Islet of Langerhans (tissue), 1 donor: ENCODE measurements at regions not wholly inside any gene's neighbourhood (a gene's known extent, or its start where the extent isn't known, plus 50 kb on each side); places are given as distances from the start of the nearest gene placed in this dataset.
"Not testable (repeated sequence)": the region's sequence is repeated elsewhere in the genome, so short reads cannot be mapped to it uniquely, and the experiment has no call there.

Experiments used
- FAIRE-seq: peaks from one replicate; lab custom pipeline; 2011; peaks lifted over from hg19 to GRCh38; lab: Jason Lieb, UNC

DNA sequence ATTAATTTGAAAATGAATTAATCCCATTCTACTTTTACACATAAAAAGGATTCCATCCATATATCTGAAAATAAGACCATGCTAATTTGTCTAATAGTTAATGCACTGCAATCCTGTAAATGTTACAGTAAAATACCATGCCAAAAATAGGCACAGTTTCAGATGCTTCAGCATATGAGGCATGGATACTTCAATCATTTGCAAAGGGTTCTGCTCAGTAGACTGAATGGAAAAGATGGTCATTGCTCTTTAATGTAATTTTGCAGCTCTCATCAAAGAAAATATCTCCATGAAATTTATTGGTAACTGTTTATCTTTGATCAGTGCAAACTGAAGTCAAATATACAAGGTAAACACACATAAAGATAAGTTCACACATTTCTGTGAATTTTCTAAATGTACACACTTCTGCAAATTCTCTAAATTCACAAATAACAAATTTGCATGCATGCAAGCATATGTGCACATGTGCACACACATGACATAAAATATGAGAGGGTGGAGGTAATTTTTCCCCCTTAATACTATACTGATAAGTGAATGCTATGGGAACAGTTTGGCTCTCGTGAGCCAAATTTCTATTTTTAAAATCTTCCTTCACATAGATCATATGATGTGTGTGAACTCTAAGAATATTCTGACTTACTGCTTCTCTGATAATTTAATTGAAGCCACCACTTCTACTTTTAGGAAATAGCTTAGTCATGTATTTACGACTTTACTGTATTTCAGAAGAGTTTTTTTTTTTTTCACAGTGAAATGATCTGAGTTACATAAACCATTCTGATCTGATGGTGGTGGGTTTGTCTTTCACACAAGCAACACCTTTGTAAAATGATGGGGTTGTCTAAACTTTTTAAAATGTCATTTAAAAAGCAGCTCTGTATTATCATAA, 996.8 kb upstream of the CITED2 start:
- FAIRE-seq, result no peak

DNA sequence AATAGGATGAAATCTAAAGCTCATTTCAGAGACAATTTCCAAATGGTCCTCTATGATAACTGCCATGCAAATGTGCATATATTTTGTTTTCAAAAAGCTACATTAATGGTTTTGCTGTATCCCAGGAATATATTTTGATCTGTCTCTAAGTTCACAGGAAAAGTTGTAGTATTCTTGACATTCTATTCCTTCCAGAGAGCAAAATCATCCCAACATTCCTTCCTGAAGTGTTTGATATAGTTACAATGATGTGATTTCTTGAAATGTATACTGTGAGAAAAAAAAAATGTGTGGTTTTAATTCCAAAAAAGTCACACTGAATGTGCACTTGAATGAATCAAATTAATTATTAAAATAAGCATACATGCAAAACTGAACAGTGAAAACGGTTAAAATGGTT, 996.0 kb upstream of the CITED2 start:
- no peak for FAIRE-seq

DNA sequence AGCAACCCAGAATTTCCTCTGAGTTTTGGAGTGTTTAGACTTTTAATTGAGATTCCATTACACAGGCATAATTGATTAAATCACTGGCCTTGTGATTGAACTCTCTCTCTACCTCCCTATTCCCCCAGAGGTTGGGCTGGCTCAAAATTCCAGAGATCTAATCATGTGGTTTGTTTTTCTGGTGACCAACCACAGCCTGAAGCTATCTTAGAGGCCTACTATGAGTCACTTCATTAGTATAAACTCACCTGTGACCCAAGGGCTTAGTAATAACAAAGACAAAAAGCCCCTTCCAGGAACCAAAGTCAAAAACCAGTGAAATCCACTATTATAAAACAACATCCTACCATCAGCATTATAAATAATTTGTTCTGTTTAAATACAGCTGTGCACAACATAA, 992.5 kb upstream of the CITED2 start:
- no peak for FAIRE-seq

DNA sequence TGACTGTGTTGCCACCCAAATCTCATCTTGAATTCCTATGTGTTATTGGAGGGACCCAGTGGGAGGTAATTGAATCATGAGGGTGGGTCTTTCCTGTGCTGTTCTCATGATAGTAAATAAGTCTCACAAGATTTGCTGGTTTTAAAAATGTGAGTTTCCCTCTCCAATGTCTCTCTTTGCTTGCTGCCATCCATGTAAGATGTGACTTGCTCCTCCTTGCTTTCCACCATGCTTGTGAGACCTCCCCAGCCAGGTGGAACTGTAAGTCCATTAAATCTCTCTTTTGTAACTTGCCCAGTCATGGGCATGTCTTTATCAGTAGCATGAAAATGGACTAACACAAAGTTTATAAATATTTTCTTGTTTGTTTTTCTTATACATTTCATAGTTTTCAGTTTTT, 990.5 kb upstream of the CITED2 start:
- no peak for FAIRE-seq

DNA sequence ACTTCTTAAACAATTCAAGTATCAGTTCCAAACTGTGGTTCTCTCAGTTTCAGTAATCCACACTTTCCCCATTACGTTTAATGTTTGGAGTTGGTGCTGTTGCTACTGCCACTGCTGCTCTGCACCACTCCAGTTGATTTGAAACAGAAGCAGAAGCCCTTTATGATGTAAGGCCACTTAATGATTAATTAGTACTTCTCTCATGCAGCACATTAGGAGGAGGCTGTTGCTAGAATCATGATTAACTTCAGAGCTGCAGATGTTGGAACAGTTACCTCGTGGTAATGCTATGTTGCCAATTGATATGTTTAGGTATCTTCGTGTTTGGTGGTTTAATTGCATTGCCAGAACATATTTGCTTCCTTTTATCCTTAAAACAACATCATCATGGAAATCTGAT, 986.2 kb upstream of the CITED2 start:
- no peak for FAIRE-seq

DNA sequence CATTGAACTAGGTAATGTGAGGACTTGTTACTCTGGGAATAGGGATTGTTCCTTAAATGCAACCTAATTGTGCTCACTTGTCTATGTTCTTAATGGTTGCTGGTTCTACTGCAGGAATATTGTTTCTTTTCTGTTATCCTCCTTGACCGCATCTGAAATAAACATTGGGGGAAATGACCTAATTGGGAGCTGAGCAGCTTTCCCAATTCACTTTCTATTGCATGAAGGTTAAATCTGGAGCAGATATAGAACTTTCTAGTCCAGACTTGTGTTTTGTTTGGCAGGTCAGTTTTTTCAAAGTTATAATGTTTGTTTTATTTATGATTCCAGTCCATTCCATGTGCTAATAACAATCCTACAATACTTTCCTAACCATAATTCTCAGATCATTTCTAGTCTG, 981.0 kb upstream of the CITED2 start:
- no peak for FAIRE-seq

DNA sequence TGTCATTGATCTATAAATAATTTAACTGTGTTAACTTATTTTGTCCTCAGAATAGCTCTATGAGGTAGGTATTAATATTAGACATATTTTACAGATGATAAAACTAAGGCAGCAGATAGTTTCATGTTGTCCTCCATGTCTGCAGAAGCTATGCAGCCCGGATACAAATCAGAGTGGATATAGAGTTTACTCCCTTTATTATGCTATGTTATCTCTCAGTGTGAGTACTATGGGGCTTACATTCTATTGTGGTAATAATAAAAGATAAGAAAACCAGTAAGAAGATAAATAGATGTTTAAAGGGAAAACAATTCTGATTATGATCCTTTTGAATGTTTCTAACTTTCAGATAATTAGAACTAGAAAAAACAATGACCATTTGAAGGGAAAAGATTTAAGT, 979.8 kb upstream of the CITED2 start:
- FAIRE-seq, result no peak

DNA sequence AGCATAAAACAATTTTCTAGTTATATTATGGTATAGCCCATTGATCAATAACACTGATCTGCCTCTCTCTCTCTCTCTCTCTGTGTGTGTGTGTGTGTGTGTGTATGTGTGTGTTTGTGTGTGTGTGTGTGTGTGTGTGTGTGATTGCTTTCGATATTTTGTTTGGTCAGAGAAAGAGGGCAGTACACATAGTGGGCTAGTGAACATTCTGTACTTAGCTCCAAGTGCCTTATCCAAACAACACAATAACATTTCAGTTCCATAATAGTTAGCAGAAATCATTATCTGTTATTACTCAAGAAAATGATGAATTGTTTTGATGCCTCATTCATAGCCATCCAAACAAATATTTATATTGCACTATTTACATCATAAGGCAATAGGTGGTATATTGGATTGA, 979.1 kb upstream of the CITED2 start:
- FAIRE-seq, result no peak

DNA sequence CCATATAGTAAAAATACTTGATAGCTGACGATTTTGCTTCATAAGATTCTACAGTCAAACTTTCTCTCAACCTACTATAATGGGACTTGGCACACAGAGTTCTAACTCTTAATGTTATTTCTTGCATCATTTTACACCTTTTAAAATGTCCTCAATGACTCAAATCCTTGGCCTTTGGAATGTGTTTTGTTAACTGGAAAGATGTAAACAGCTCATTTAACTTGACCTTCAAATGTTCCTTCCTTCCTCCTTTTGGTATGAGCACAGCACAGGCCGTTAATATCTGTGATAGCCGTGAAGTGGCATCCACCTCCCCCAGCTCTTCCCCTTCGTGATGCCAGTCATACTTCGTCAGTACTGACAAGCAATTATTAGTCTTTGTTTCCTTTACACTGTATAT, 972.0 kb upstream of the CITED2 start:
- no peak for FAIRE-seq

DNA sequence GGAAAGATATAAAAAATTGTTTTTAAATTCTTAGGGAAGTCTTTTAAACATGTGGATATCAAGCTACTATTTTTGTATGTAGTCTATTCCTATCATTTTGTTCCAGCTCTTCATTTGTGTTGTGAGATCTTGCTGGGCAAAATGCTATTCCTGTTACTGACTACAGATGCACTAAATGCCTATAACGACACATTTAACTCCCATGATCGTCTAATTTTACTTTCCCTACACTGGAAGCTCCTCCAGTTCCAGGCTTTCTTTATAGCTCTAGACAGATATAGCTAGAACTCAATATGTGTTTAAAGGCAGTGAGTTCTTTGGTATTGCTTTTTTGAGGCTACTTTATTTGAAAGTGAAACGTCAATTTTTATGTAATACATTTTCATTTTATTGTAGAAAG, 971.5 kb upstream of the CITED2 start:
- FAIRE-seq, result no peak

DNA sequence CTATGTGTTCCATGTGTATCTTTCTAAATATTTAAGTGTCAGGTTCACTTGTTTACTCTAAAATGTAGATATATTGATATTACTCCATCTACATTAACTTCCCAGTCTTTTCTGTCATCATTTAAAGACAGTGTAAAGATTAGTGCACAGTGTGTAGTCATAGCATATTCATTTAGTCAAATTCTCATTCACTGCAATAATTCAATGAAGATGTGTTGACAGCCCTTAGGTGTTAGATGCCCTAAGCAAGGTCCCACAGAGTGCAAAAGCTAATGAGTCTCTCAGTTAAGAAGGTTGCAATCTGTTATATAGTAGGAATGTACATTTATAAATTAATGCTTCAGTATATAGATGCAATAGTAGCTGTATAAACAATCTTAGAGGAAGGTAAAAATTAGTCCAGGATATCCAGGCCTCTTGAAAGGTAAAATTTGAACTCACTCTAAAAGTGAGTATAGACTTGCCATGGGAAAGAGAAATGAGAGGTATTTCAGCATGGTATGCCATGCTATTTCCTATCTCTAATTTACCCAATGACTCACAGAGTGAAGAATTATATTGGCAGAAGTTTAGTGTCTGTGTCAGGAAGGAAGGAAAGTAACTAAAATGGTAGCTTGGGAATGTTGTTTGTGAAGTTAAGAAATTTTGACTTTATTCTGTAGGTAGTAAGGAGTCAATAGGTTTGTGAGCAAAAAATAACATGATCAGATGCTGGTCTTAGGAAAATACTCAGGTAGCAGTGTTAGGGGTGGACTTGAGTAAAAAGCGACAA, 969.9 kb upstream of the CITED2 start:
- FAIRE-seq, result no peak

DNA sequence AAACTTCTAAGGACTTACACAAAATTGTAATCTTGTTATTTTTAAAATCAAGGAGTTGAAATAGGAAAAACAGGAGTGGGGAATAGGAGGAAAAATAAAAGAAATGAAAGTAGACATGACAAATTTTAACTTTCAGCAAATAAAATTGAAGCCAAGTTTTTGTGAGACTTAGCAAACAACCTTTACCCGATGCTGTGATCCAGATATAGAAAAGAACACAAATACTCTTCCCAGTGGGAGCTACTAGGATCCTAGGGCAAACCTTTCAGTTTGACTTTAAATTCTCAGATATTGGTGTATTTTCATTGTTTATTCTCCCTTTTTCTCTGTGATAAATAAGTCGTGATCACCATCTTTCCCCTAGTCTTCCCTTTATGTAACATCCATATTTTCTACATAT, 968.7 kb upstream of the CITED2 start:
- no peak for FAIRE-seq

DNA sequence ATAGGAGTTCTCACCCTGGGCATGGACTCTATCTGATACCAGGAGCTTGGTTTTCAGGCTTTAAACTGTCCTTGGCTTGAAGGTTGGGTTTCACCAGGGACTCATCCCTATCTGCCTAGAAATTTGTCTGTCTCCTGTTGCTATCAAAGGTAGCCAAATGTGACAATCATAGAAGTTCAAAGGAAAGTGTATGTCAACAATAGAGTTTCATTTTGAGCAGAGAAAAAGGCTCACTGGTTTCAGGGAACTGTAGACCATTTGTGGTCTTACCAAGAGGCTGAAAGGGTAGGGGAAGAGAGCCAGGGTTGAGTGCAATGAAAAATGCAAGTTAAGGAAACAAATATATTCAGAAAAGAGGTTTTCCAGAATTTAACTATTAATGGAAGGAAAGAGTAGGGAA, 966.8 kb upstream of the CITED2 start:
- FAIRE-seq, result no peak

DNA sequence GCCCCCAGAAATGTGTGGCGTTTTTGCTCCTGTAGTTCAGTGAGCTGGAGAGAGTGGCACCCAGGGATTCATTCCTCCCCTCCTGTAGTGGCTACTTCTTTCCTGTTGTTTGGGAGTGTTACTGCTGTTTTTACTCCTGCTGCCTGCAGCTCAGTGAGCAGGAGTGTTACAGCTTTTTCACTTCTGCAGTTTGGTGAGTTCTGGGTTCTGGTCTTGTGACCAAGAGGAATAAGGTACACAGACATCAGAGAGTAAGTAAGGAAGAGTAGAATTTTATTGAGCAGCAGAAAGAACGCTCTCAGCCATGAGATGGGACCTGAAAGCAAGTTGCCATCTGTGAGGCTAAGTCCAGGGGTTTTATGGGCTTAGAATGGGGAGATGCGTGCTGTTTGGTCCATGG, 966.3 kb upstream of the CITED2 start:
- no peak for FAIRE-seq

DNA sequence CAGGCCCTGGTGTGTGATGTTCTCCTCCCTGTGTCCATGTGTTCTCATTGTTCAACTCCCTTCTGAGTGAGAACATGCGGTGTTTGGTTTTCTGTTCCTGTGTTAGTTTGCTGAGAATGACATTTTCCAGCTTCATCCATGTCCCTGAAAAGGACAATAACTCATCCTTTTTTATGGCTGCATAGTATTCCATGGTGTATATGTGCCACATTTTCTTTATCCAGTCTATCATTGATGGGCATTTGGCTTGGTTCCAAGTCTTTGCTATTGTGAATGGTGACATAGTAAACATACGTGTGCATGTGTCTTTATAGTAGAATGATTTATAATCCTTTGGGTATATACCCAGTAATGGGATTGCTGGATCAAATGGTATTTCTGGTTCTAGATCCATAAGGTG, 964.6 kb upstream of the CITED2 start:
- FAIRE-seq, result not testable (repeated sequence)

DNA sequence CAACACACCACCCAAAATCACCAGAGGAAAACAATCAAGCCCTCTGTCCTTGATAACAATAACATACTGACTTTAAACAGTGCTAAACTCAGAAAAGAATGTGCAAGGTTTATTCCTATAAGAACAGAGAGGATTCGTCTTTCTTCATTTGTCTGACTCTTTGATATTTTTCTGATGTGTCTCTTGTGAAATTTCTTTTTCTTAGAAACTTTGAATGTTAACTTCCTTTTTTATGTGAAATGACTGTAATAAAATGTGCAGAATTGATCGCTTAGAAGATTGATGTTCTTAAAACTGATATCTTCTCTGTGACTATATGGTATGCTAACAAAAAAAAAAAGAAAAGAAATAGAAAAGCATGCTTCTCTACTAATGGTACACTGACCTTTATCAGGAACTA, 947.4 kb upstream of the CITED2 start:
- no peak for FAIRE-seq

DNA sequence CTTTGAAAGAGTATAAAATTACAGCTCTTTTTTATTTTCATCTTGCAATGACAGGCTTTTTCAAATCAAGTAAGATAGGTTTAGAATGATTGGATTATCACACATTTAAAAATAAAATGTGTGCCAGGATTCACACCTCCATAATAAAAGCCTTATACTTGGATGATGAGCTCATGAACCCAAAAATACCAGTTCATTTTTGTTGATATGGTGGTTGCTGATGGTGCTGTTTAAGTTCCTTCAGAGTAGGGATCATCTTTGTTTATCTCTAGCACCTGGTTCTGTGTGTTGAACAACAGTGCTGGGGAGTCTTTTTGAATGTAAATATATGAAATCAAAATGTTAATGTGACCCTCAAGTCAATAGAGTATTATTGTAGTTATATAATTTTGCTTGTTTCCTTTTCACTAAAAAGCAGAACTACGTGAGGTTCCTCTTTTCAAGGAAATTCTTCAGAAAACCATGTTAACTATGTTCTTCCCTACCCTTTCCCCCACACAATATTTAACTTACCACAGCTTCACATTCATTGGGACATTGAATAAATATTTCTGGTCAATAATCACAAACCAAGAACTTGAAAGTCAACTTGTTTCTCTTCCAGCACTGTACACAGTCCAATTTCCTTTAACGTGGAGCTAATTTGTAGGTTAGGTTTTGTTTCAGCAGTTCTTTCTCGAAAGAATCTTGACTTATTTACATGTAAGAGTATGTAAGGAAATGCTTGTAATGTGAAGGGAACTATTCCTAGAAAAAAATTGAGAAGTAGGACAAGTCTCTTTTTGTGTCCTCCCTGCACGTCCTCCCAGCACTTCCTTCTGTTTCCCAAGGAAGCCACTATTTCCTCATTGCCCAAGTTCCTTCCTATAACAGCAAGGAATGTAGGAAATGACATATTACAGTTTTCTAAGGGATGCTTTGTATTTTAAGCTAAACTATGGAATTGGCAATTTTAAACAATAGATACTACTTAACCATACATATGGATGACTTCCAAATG, 945.9 kb upstream of the CITED2 start:
- peak; percentile 75 for FAIRE-seq

DNA sequence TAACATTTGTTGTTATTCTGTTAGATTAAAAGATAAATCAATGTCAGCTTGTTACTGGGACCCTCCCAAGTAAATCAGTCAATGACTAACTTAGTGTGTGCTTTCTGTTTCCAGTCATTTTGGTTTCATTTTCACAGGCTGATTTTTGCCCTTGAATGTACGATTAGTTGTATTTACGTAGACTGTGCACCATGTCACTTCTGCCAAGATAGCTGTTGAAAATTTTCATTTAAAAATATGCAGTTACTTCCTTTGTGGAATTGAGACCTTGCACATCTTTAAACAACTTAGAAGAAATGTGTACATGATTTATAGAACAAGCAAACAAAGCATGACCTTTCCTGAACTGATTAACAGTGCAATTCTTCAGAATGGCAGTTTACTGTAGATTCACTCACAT, 944.8 kb upstream of the CITED2 start:
- FAIRE-seq, result peak; percentile 93

DNA sequence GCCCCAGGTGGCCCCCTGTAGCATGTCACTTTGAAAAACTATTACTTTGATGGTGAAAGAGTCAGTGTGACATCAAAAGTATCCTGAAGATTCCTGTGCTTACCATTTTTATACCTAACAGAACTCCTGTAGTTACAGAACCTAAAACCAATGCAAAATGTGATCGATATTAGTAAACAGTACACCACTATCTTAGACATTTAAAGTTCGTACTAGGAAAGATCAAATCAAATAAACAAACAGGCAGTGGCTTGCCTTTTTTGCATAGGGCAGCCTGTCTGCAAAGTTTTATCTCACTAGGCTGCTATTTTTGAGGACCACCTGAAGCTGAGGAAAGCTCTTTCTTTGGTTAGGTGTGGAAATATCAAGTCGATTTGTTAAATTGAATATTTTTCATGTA, 944.0 kb upstream of the CITED2 start:
- no peak for FAIRE-seq

DNA sequence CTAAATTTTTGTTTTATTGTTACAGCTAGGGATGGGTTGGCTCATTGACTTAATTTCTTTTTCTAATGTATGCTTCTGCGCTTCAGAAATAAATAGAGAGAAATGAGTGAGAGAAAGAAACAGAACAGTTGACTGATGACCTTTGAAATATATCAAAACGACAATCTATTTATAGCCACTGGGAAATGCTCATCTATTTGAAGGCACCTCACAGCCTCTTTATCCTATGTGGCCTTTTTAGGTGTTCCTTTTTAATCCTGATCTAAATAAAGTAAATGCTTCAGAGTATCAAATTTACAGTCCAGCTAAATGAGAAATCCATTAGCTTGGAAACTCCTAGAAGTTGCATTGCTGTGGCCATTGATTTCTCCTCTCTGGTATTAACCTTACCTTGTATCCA, 943.5 kb upstream of the CITED2 start:
- FAIRE-seq, result no peak

DNA sequence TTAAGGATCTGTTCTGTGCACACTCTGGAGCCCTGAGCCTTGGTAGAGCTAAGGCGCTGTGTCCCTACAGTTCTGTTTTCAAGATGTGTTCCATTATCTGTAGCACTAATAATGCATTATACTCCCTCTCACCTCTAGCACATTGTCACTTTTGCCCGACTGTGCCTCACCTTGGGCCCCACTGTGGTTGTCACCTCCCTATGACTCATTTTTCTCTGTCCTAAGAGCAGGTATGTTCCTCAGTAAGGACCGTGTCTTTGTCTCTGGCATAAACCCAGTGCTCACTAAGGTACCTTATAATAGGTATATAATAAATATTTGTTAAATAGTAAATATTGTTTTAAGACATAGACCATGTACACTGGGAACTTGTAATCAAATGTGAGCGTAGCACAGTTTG, 942.5 kb upstream of the CITED2 start:
- no peak for FAIRE-seq

DNA sequence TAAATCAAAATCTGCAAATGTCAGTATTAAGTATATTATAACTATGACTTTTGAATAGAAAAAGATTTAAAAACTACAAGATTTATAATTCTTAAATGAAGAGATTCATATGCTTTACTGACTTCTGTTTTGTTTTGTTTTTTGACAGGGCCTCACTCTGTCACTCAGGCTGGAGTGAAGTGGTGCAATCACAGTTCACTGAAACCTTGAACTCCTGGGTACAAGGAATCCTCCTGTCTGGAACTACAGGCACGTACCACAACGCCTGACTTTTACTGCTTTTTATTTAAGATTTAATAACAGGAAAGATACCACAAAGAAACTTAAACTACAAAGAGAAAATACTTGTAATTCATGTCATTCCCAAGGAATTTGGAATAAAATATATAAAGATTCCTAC, 940.2 kb upstream of the CITED2 start:
- FAIRE-seq, result no peak

DNA sequence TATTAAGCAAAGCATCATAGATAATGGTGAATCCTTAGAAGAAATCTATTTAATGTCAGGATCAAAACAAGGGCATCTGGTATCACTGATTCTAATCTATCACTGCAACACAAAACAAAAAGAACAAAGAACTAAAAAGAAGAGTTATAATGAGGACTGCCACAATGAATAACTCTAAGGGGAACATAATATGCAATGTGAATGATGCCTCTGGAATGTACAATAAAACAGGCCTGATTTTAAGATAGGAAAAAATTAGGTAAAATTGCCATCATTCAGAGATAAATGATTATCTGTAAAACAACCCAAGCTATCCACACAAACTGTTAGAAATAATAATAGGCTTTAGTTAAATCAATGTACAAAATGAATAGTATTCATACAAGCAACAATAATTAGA, 936.7 kb upstream of the CITED2 start:
- FAIRE-seq, result no peak
